SK-N-SH treated with all-trans-retinoic acid at 6 μM for 48 hours (cell line): ENCODE measurements at regions not wholly inside any gene's neighbourhood (a gene's known extent, or its start where the extent isn't known, plus 50 kb on each side); places are given as distances from the start of the nearest gene placed in this dataset.

Experiments used
- ARNTL ChIP-seq: fragments of 450-650 bp; formaldehyde crosslinking; IDR thresholded peaks from 2 replicates; pipeline ENCODE4 v1.5.0; 2020; ENCODE audit warnings: low read depth, mild to moderate bottlenecking, moderate library complexity, borderline replicate concordance
- BACH2 ChIP-seq: fragments of 250-450 bp; sonication (Bioruptor Pico); IDR thresholded peaks from 2 replicates; pipeline ENCODE4 v1.9.0; 2021; ENCODE audit warnings: mild to moderate bottlenecking, borderline replicate concordance
- CSRNP3 ChIP-seq: fragments of 250-450 bp; sonication (Bioruptor Pico); IDR thresholded peaks from 2 replicates; pipeline ENCODE4 v1.5.1; 2021; ENCODE audit warnings: mild to moderate bottlenecking, moderate library complexity
- PATZ1 ChIP-seq: fragments of 250-450 bp; sonication (Bioruptor Pico); IDR thresholded peaks from 2 replicates; pipeline ENCODE4 v1.8.0; 2020; ENCODE audit warnings: mild to moderate bottlenecking, moderate library complexity, borderline replicate concordance
- RARB ChIP-seq: fragments of 250-450 bp; sonication (Bioruptor Pico); IDR thresholded peaks from 2 replicates; pipeline ENCODE4 v1.8.0; 2021; ENCODE audit warnings: mild to moderate bottlenecking, moderate library complexity
- TOX ChIP-seq: fragments of 250-450 bp; sonication (Bioruptor Pico); IDR thresholded peaks from 2 replicates; pipeline ENCODE4 v1.8.0; 2021; ENCODE audit warnings: mild to moderate bottlenecking, moderate library complexity, borderline replicate concordance
- ZNF565 ChIP-seq: fragments of 450-650 bp; formaldehyde crosslinking; conservative IDR thresholded peaks from 2 replicates; pipeline ENCODE4 v1.5.0; 2020; ENCODE audit warnings: low read depth, mild to moderate bottlenecking, moderate library complexity
- ZNF8 ChIP-seq: fragments of 450-650 bp; formaldehyde crosslinking; IDR thresholded peaks from 2 replicates; pipeline ENCODE4 v1.5.0; 2020; ENCODE audit warnings: mild to moderate bottlenecking, moderate library complexity

DNA sequence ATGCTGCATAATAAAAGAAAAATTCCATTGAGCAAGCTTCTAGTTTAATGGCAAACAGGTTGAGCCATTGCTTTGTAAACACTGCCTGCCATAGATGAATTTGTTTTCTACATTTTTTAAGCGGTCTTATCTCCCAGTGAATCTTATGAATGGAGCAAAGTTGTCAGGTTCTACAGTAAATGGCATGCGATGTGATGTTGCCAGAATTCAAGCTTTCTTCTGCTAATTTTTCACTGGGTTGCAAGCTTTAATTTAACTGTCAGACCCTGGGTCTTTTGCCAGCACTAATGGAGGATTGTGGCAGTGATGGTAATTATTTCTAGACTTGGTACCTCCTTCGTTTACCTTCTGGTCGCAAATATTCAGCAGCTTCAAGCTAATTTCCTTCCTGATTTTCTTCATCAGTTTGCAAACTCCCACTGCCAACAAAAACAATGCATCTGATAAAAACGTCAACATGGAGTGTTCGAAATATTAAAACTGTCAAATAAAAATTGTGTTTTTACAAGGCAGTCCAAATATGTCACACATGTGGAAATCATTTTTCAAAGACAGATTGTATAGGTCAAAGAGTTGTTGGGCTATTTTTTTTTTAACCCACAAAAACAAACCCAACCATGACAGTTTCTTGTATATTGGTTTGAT is 274.2 kb upstream of the ERCC4 start:
- no peak for TF ChIP-seq RARB (CRISPR knock-in tag)
- no peak for TF ChIP-seq ZNF8 (CRISPR knock-in tag)
- no peak for TF ChIP-seq ZNF565 (CRISPR knock-in tag)
- no peak for TF ChIP-seq BACH2
- TF ChIP-seq PATZ1 (CRISPR knock-in tag), result no peak
- no peak for TF ChIP-seq CSRNP3 (CRISPR knock-in tag)
- no peak for TF ChIP-seq TOX (CRISPR knock-in tag)
- no peak for TF ChIP-seq ARNTL (CRISPR knock-in tag)
